ENCODE measurements at regions not wholly inside any gene's neighbourhood (a gene's known extent, or its start where the extent isn't known, plus 50 kb on each side); places are given as distances from the start of the nearest gene placed in this dataset.

- intact Hi-C loops (cut with micrococcal nuclease), result no loop called here
- no peak overlapping the region for H3K4me3 Mint-ChIP-seq
- no peaks in the 10 kb centered on the region for H3K36me3 Mint-ChIP-seq (ENCODE audit: low read depth)
- ATAC-seq (ENCODE audit: low read depth) (no peak), DNase-seq (no peak)
- H3K27ac Mint-ChIP-seq, result no peak overlapping the region
- POLR2A ChIA-PET, result no interaction called here
- H3K9me3 Mint-ChIP-seq, result no peaks in the 10 kb centered on the region
- H3K27me3 Mint-ChIP-seq, result no peaks in the 10 kb centered on the region
- CTCF ChIA-PET, result no interaction called here
- H3K4me1 Mint-ChIP-seq, result peaks cover 5% of the 10 kb centered on the region
- no peak for TF ChIP-seq CTCF (IDR thresholded peaks at IDR 0.05)
These were observed 111.8 kb upstream of the ADAMTSL1 start for GRCh38 chr9:18362166-18362565.

GRCh38 chr9:18362901-18363685 is 110.9 kb upstream of the ADAMTSL1 start:
- ChIA-PET POLR2A (no interaction called here), CTCF (no interaction called here)
- H3K4me3 Mint-ChIP-seq, result no peak overlapping the region
- ATAC-seq (ENCODE audit: low read depth) (no peak), DNase-seq (no peak)
- no peaks in the 10 kb centered on the region for H3K9me3 Mint-ChIP-seq
- H3K27ac Mint-ChIP-seq, result no peak overlapping the region
- no peaks in the 10 kb centered on the region for H3K27me3 Mint-ChIP-seq
- TF ChIP-seq CTCF (IDR thresholded peaks at IDR 0.05), result no peak
- intact Hi-C loops (cut with micrococcal nuclease), result no loop called here
- H3K36me3 Mint-ChIP-seq (ENCODE audit: low read depth), result no peaks in the 10 kb centered on the region
- peaks cover 5% of the 10 kb centered on the region for H3K4me1 Mint-ChIP-seq

GRCh38 chr9:18365651-18366050 is 108.3 kb upstream of the ADAMTSL1 start:
- no peaks in the 10 kb centered on the region for H3K9me3 Mint-ChIP-seq
- ChIA-PET POLR2A (no interaction called here), CTCF (no interaction called here)
- no peak for DNase-seq
- no peak for ATAC-seq (ENCODE audit: low read depth)
- no peak overlapping the region for H3K4me3 Mint-ChIP-seq
- H3K27ac Mint-ChIP-seq, result no peak overlapping the region
- peaks cover 5% of the 10 kb centered on the region for H3K4me1 Mint-ChIP-seq
- intact Hi-C loops (cut with micrococcal nuclease), result no loop called here
- TF ChIP-seq CTCF (IDR thresholded peaks at IDR 0.05), result no peak
- H3K27me3 Mint-ChIP-seq, result no peaks in the 10 kb centered on the region
- H3K36me3 Mint-ChIP-seq (ENCODE audit: low read depth), result no peaks in the 10 kb centered on the region

- intact Hi-C loops (cut with micrococcal nuclease), result no loop called here
- H3K4me3 Mint-ChIP-seq, result no peak overlapping the region
- no peaks in the 10 kb centered on the region for H3K36me3 Mint-ChIP-seq (ENCODE audit: low read depth)
- ATAC-seq (ENCODE audit: low read depth), result no peak
- no peaks in the 10 kb centered on the region for H3K27me3 Mint-ChIP-seq
- DNase-seq, result no peak
- ChIA-PET CTCF (no interaction called here), POLR2A (no interaction called here)
- H3K27ac Mint-ChIP-seq, result no peak overlapping the region
- no peaks in the 10 kb centered on the region for H3K9me3 Mint-ChIP-seq
- TF ChIP-seq CTCF (IDR thresholded peaks at IDR 0.05), result no peak
- peaks cover 5% of the 10 kb centered on the region for H3K4me1 Mint-ChIP-seq
These were observed 107.8 kb upstream of the ADAMTSL1 start for GRCh38 chr9:18366184-18366583.

GRCh38 chr9:18368206-18368605 is 105.7 kb upstream of the ADAMTSL1 start:
- no peaks in the 10 kb centered on the region for H3K36me3 Mint-ChIP-seq (ENCODE audit: low read depth)
- DNase-seq (no peak), ATAC-seq (ENCODE audit: low read depth) (no peak)
- ChIA-PET POLR2A (no interaction called here), CTCF (no interaction called here)
- no peaks in the 10 kb centered on the region for H3K9me3 Mint-ChIP-seq
- no peaks in the 10 kb centered on the region for H3K27me3 Mint-ChIP-seq
- H3K4me3 Mint-ChIP-seq, result no peak overlapping the region
- intact Hi-C loops (cut with micrococcal nuclease), result no loop called here
- H3K4me1 Mint-ChIP-seq, result no peaks in the 10 kb centered on the region
- no peak for TF ChIP-seq CTCF (IDR thresholded peaks at IDR 0.05)
- no peak overlapping the region for H3K27ac Mint-ChIP-seq

All from activated B cell treated with CpG ODN at 0.5 μM for 24 hours (primary cell).